GM21723 (cell line): ENCODE measurements at regions not wholly inside any gene's neighbourhood (a gene's known extent, or its start where the extent isn't known, plus 50 kb on each side); places are given as distances from the start of the nearest gene placed in this dataset.

Experiments used
- ATAC-seq: cut with Tn5 transposase; IDR thresholded peaks from one replicate; pipeline ENCODE4 v1.9.1; 2021; ENCODE audit warnings: mild to moderate bottlenecking, moderate library complexity; ENCODE audit not compliant: unreplicated experiment

GRCh38 chr2:144086965-144087364 lies 433.0 kb downstream of the ZEB2 start:
- ATAC-seq = no peak

DNA sequence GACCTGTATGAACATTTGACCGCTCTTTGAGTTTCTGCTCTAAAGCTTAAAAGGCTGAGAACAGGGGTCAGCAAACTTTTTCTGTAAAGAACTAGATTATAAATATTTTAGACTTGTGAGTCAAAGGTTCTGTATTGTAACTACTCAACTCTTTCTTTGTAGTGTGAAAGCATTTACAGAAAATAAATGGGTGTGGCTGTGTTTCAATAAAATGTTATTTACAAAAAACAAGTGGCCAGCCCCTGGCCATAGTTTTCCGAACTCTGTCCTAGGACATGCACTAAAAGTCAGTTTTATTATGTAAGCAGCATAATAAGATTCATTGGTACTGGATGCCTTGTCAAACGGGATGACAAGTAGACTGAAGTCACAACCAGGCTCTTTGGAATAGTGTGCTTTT lies 434.9 kb downstream of the ZEB2 start:
- no peak for ATAC-seq

- ATAC-seq = no peak
Measured at GRCh38 chr2:144084114-144084661, 435.7 kb downstream of the ZEB2 start.

GRCh38 chr2:144083211-144083610 lies 436.7 kb downstream of the ZEB2 start:
- no peak for ATAC-seq

- ATAC-seq = no peak
Measured at GRCh38 chr2:144082777-144083176, 437.1 kb downstream of the ZEB2 start.

GRCh38 chr2:144082327-144082726 lies 437.6 kb downstream of the ZEB2 start:
- no peak for ATAC-seq

GRCh38 chr2:144081272-144081671 lies 438.6 kb downstream of the ZEB2 start:
- no peak for ATAC-seq

GRCh38 chr2:144079803-144080202 lies 440.1 kb downstream of the ZEB2 start:
- no peak for ATAC-seq

GRCh38 chr2:144078802-144079724 lies 440.9 kb downstream of the ZEB2 start:
- no peak for ATAC-seq

DNA sequence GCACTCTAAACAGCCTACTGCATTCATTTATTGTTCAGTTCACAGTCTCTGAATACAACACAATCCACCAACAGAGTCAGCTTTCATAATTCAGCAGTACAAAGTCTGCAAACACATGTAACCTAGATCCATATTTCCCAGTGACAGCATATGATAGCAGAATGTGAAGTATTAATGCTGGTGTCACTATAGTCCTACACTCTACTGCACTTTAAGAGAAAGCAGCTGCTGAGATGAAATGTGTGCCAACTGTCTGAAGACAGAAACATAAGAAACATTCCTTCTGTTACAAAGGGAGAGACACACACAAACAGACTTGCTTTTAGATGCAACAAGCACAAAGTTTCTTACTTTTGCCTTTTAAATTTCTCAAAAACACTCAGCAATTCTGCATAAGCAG lies 441.8 kb downstream of the ZEB2 start:
- no peak for ATAC-seq

DNA sequence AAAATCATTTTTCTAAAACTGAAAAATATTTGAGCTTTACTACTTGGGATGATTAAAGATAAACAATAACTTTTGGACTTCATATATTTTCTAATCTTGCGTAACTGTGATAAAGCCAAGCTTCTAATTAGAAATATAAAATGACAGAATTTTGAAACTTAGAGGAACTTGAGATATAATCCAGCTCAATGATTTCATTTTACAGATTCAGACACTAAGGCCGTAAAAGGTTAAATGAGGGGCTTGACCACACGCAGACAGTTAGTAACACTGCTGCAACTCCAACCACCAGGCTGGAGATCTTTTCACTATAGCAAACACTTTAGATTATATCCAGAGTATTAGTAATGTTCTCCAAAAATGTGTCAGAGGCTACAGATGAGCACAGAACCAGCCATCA lies 445.5 kb downstream of the ZEB2 start:
- ATAC-seq = no peak

DNA sequence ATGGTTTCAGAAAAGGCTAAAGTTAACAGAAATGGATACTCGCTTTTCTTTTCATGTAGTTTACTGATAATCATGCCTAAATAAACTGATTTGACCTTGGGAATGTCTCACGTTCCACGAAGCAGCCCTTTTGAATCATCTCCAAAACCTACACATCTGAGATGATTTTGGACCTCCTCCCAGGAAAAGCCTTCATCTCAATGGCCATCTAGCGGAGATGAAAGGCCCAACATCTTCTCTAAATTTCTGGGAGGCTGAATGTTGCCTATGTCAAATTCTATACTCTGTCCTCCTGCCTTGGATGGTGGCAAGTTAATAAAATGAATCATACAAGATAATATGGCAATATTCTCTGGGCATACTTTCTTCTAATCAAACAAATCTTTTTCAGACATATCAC lies 448.5 kb downstream of the ZEB2 start:
- no peak for ATAC-seq

DNA sequence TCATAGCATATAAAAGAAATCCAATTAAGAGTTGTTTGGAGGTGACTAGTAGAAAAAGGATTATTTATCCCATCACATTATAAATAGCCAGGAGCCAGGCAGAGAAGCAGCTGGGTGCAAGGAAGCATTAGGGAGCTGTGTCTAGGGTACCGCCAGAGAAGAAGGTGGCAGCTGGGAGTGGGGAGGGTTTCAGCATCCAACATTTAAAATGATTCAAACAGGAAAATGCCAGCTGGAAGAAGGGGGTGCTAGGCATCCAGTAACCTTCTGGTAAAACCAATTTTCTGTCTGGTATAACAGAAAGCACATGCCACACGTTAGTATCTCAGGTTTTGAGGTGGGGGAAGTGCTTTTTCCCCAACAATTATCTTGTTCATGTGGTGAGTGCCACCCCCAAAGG lies 452.4 kb downstream of the ZEB2 start:
- no peak for ATAC-seq

GRCh38 chr2:144063602-144064001 lies 456.3 kb downstream of the ZEB2 start:
- ATAC-seq = no peak

DNA sequence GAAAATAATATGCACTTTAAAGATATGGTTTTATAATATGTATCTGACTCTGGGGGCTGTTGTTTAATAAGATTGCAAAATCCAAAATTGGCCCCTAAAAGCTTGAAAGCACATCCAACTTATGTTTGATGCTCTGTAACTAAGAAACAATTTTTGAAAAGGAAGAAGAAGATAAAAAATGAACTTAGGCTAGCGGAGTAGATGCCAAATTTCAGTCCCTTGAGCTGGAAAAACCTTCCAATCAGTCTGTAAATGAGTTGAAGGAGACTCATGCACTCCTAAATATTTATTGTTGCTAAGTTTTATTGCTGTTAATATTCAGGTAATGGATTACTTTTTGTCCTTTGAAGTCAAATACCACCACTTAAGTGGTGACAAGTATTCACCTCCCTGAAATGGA lies 465.0 kb downstream of the ZEB2 start:
- ATAC-seq = no peak

- no peak for ATAC-seq
Measured at GRCh38 chr2:144052083-144052482, 467.8 kb downstream of the ZEB2 start.

- no peak for ATAC-seq
Measured at GRCh38 chr2:144049137-144049536, 470.8 kb downstream of the ZEB2 start.

- no peak for ATAC-seq
Measured at GRCh38 chr2:144048631-144049060, 471.3 kb downstream of the ZEB2 start.

GRCh38 chr2:144042751-144043150 lies 477.2 kb downstream of the ZEB2 start:
- ATAC-seq = no peak

GRCh38 chr2:144041612-144042011 lies 478.3 kb downstream of the ZEB2 start:
- no peak for ATAC-seq

DNA sequence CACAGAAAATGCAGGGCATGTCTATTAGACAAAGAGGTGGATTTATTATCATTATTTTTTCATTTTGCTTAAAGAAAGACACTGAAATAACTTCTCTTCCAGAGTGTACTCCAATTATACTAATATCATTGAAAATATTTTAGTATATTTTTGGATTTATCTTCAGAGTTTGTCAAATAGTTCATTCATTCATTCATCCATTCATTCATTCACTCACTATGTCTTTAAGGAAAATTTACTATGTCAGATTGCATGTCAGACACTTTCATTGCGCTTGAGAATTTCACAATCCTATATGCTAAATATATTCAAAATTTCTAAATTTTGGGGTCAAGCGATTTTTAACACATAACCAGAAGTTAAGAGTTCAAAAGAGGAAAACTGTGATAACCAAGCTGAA lies 479.1 kb downstream of the ZEB2 start:
- no peak for ATAC-seq

DNA sequence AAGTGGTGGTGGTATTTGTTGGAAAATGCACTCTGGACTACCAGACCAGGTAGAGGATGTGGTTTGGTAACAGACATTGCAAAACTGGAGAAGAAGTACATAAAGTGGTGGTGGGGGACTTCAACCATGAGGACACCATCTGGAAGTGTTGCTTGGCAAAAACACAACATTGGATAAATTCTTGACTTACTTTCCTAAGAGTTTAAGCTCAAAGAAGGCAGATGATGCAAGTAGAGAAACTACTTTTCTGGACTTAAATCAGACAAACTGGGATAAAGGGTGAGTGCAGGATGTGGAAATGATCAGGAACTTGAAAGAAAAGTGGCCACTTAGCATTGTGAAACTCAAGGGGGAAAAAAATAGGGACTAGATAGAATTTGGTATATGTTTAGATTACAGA lies 487.4 kb downstream of the ZEB2 start:
- ATAC-seq = no peak

GRCh38 chr2:144030791-144031190 lies 489.1 kb downstream of the ZEB2 start:
- no peak for ATAC-seq
